CD4-positive, alpha-beta T cell treated with Interleukin-2 at 100 ng/mL for 4 hours (primary cell): ENCODE measurements at regions not wholly inside any gene's neighbourhood (a gene's known extent, or its start where the extent isn't known, plus 50 kb on each side); places are given as distances from the start of the nearest gene placed in this dataset.
"Not testable (repeated sequence)": the region's sequence is repeated elsewhere in the genome, so short reads cannot be mapped to it uniquely, and the experiment has no call there.

ENCODE experiments used
- DNase-seq: peaks from one replicate; pipeline ENCODE4 v3.0.0-alpha.2; 2020; ENCODE audit warnings: low spot score

GRCh38 chr4:138892483-138893407, 122.8 kb upstream of the NOCT start:
- no peak for DNase-seq

GRCh38 chr4:138891631-138892031, 124.0 kb upstream of the NOCT start:
- no peak for DNase-seq

- no peak for DNase-seq
Observed at GRCh38 chr4:138890891-138891570, 124.5 kb upstream of the NOCT start.

GRCh38 chr4:138889216-138889615, 126.4 kb upstream of the NOCT start:
- DNase-seq = no peak

- DNase-seq = no peak
Observed at GRCh38 chr4:138887741-138888140, 127.8 kb upstream of the NOCT start.

GRCh38 chr4:138887341-138887740, 128.2 kb upstream of the NOCT start:
- no peak for DNase-seq

GRCh38 chr4:138879757-138880156, 135.8 kb upstream of the NOCT start:
- DNase-seq = no peak

GRCh38 chr4:138875891-138876608, 139.5 kb upstream of the NOCT start:
- DNase-seq = no peak

GRCh38 chr4:138871555-138871875, 144.1 kb upstream of the NOCT start:
- no peak for DNase-seq

GRCh38 chr4:138870737-138871554, 144.6 kb upstream of the NOCT start:
- DNase-seq = peak; percentile 53

GRCh38 chr4:138869631-138870030, 145.9 kb upstream of the NOCT start:
- no peak for DNase-seq

GRCh38 chr4:138869165-138869564, 146.4 kb upstream of the NOCT start:
- DNase-seq = no peak

- DNase-seq = no peak
Observed at GRCh38 chr4:138868562-138868961, 147.0 kb upstream of the NOCT start.

- no peak for DNase-seq
Observed at GRCh38 chr4:138867404-138867803, 148.2 kb upstream of the NOCT start.

GRCh38 chr4:138866314-138866713, 149.3 kb upstream of the NOCT start:
- no peak for DNase-seq

- no peak for DNase-seq
Observed at GRCh38 chr4:138865765-138866164, 149.8 kb upstream of the NOCT start.

GRCh38 chr4:138864961-138865720, 150.4 kb upstream of the NOCT start:
- no peak for DNase-seq

GRCh38 chr4:138863160-138863559, 152.4 kb upstream of the NOCT start:
- no peak for DNase-seq

GRCh38 chr4:138861135-138861534, 154.4 kb upstream of the NOCT start:
- no peak for DNase-seq

GRCh38 chr4:138860357-138860756, 155.2 kb upstream of the NOCT start:
- not testable (repeated sequence) for DNase-seq

- DNase-seq = no peak
Observed at GRCh38 chr4:138859254-138859653, 156.3 kb upstream of the NOCT start.
